ENCODE measurements at regions not wholly inside any gene's neighbourhood (a gene's known extent, or its start where the extent isn't known, plus 50 kb on each side); places are given as distances from the start of the nearest gene placed in this dataset.

GRCh38 chr3:31140470-31140869 lies 246.0 kb upstream of the GADL1 start:
- TF ChIP-seq JUN (IDR thresholded peaks at IDR 0.05; ENCODE audit: borderline replicate concordance, insufficient read depth, insufficient read length, low read depth), result no peak
- TF ChIP-seq CTCF (IDR thresholded peaks at IDR 0.05; ENCODE audit: extremely low read depth in 1 of 2, insufficient read depth in 1 of 2, low read depth in 1 of 2, low read length in 2 of 2), result no peak

Measured in endothelial cell of umbilical vein (primary cell).